Sigmoid colon (tissue), 4 donors: ENCODE measurements at regions not wholly inside any gene's neighbourhood (a gene's known extent, or its start where the extent isn't known, plus 50 kb on each side); places are given as distances from the start of the nearest gene placed in this dataset.

Source experiments
- CTCF ChIP-seq, 4 experiments: fragments of 450-650 bp in 3 of 4; fragments of 200-600 bp in 1 of 4; IDR thresholded peaks; one replicate each; pipeline ENCODE4 v1.5.1; 2016 to 2019; ENCODE audit warnings: antibody characterized with exemption in 4 of 4, mild to moderate bottlenecking in 3 of 4, moderate library complexity in 2 of 4
- EP300 ChIP-seq, 4 donors: sonication (generic); formaldehyde crosslinking; IDR thresholded peaks; one replicate each; pipeline ENCODE4 v1.6.1; 2017; ENCODE audit warnings: antibody characterized with exemption in 4 of 4
- POLR2A ChIP-seq, 2 donors: fragments of 450-650 bp; IDR thresholded peaks; one replicate each; pipeline ENCODE4 v1.6.1; 2016; ENCODE audit warnings: antibody characterized with exemption in 2 of 2, mild to moderate bottlenecking in 2 of 2, moderate library complexity in 2 of 2

- no peak for TF ChIP-seq CTCF (IDR thresholded peaks at IDR 0.05)
- TF ChIP-seq POLR2A (IDR thresholded peaks at IDR 0.05), result no peak
- TF ChIP-seq EP300 (IDR thresholded peaks at IDR 0.05), result no peak
These were observed 577.4 kb upstream of the RAB6C start for GRCh38 chr2:129402076-129402475.
